22Rv1 (cell line): ENCODE measurements at regions not wholly inside any gene's neighbourhood (a gene's known extent, or its start where the extent isn't known, plus 50 kb on each side); places are given as distances from the start of the nearest gene placed in this dataset.

Experiments
- H3K27ac ChIP-seq: fragments of 450-650 bp; 2 replicates; pipeline ENCODE4 v1.5.1; 2017
- ZFX ChIP-seq: fragments of 450-650 bp; IDR thresholded peaks from 2 replicates; pipeline ENCODE4 v1.6.1; 2017; ENCODE audit warnings: antibody characterized with exemption, borderline replicate concordance
- TF ChIP-seq, protein P1 (sequence below): fragments of 450-650 bp; IDR thresholded peaks from 2 replicates; pipeline ENCODE4 v1.5.1; 2017; ENCODE audit warnings: mild to moderate bottlenecking

DNA sequence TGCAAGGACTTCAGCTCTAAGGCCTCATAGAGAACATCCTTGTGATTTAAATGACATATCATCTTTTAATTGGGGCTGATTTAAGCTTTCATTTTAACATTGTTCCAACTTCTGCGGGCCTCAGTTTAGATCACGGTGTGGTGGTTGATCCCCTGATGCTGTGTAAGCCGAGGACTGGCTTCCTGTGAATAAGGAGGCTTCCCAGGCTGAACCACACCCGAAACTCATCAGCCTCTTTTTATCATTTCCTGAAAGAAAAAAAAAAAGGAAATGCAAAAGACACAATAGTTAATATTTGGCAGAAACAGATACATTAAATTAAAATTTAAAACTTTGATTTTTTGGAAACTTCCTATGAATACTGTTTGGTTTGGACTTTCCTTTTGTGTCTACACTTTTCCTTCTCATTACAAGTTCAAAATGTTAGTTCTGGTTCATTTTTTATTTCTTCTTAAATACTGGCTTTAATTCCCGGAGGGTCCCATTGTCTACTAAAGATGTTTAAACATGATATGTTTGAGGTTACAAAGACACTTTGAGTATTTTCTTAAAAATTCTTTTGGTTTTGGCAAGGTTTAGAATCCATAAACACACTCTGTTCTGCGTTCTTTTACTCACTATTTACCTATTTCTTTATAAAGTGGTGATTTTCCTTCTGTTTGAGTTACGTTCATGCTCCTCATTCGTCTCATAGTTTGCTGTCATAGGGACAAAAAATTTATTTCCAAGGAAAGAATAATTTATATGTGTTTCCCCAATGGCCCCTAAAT is 230.0 kb upstream of the SULF2 start:
- TF ChIP-seq, protein P1, sequence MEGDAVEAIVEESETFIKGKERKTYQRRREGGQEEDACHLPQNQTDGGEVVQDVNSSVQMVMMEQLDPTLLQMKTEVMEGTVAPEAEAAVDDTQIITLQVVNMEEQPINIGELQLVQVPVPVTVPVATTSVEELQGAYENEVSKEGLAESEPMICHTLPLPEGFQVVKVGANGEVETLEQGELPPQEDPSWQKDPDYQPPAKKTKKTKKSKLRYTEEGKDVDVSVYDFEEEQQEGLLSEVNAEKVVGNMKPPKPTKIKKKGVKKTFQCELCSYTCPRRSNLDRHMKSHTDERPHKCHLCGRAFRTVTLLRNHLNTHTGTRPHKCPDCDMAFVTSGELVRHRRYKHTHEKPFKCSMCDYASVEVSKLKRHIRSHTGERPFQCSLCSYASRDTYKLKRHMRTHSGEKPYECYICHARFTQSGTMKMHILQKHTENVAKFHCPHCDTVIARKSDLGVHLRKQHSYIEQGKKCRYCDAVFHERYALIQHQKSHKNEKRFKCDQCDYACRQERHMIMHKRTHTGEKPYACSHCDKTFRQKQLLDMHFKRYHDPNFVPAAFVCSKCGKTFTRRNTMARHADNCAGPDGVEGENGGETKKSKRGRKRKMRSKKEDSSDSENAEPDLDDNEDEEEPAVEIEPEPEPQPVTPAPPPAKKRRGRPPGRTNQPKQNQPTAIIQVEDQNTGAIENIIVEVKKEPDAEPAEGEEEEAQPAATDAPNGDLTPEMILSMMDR: no peak
- TF ChIP-seq ZFX: no peak
- H3K27ac ChIP-seq: no peak overlapping the region

DNA sequence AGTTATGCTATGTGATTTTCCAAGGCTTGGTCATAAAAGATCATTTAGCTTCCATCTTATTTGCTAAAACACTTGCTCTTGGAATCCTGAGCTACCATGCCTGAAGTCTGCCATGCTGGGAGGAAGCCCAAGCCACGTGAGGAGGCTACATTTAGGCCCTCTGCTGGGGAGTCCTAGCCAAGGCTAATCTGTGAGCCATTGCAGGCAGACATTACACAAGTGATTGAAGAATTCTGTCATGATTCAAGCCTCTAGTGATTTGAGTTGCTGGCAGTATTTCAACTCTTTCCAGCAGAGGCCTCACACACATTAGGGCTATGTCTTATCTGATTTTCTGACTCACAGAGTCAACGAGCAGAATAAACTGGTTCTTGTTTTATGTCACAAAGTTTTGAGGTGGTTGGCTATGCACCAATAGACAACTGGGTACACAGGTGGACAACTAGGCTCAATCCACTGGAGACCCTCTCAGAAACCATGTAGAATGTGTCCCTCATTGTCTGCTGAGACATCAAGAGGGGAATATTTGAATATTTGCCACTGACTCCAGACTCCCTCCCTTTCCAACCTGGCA is 227.2 kb upstream of the SULF2 start:
- no peak overlapping the region for H3K27ac ChIP-seq
- TF ChIP-seq ZFX: no peak
- TF ChIP-seq, protein P1: no peak

DNA sequence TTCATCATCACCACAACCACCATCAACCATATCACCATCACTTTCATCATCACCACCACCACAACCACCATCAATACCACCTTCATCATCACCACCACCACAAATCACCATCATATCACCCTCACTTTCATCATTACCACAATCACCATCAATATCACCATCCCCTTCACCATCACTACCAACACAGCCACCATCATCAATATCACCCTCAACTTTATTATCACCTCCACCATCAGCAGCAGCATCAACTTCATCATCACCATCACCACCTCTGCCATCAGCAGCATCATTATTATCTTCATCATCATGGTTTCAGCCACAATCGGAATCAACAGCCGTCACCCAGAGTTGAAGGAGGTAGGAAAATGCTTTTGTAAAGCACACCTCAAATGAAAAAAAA is 225.7 kb upstream of the SULF2 start:
- no peak overlapping the region for H3K27ac ChIP-seq
- no peak for TF ChIP-seq ZFX

DNA sequence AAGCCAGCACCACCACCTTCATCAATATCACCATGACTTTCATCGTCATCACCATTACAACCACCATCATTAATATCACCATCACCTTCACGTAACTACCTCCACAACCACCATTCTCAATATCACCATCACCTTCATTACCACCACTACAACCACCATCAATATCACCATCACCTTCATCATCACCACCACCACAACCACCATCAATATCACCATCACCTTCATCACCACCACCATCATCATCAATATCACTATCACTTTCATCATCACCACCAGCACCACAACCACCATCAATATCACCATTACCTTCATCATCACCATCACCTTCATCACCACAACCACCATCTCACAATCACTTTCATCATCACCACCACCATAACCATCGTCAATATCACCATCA is 225.3 kb upstream of the SULF2 start:
- H3K27ac ChIP-seq: no peak overlapping the region
- TF ChIP-seq, protein P1: no peak
- no peak for TF ChIP-seq ZFX

DNA sequence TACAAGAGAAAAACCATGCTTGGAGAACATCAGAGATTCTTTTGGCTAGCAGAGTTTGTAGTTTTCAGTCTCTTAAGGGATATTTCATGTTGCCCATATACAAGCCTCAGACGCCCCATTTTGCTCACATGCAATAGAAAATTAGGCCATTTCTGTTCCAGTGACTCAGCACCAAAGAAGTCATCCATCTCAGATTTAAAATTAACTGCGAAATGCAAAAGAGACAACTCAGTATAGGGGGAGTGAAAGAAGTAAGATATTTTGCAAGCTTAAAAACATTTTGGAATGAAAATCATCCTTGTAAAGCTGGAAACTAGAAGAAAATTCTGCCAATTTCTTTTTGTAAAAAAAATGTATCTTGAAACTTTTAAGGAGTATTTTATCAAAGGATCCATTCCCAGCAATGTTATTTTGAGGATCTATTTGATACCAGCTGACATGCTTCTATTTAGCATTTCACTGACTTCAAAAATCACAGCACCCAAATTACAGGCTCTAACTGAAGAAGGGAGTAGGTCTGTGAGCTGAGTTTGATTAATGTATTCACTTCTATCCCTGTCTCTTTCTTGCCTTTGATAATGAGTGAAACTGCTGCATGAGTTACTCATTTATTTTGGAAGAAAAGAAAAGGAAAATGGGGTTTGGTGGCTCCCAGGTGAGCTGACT is 223.7 kb upstream of the SULF2 start:
- H3K27ac ChIP-seq: no peak overlapping the region
- TF ChIP-seq ZFX: no peak
- TF ChIP-seq, protein P1: no peak

DNA sequence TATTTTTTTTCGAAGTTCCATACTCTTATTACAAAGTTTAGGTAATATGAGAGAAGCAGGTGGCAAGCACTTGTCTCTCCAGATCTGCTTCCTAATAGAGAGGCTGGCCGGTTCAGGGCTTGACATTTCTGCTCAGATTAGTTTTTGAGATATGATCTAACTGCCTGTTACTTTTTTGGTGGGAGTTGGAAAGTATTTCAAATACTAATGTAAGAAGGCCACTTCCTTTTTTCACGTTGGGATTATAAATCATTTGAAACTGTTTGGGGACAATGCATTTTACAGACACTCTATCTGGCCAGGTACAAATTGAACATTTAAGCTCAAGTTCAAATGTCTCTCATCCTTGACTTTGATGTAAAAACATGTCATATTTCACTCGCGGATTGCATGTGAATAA is 222.1 kb upstream of the SULF2 start:
- TF ChIP-seq, protein P1: no peak
- no peak for TF ChIP-seq ZFX
- H3K27ac ChIP-seq: no peak overlapping the region

DNA sequence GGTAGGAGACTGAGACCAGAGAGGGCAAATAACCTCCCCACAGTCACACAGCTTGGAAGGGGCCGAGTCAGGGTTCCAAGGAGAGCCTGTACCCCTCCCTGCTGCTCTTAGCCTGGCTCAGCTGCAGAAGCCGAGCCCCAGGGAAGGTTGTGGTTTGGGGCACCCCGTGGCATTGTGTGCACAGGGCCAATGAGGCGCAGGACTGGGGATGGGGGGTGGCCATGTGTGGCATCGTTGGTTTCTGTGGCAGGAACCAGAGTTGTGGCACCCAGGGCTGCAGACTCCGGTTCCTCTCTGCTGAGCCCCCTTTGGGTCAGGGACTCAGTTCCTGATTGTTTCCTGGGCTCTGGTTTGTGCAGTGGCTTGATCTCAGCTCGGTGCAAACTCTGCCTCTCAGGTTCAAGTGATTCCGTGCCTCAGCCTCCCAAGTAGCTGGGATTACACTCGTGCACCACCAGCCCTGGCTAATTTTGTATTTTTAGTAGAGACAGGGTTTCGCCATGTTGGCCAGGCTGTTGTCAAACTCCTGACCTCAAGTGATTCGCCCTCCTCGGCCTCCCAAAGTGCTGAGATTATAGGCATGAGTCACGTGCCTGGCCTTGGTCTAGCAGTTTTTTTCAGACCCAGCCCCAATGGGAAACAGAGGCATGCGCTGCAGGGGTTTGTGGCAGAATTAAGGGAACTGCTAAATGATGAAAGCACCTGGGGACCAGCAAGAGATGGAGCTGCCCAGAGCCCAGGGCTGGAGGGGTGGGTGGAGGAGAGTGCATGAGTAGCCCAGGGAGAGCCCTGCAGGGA is 221.0 kb upstream of the SULF2 start:
- TF ChIP-seq ZFX: no peak
- TF ChIP-seq, protein P1: no peak
- no peak overlapping the region for H3K27ac ChIP-seq
